ENCODE measurements at regions not wholly inside any gene's neighbourhood (a gene's known extent, or its start where the extent isn't known, plus 50 kb on each side); places are given as distances from the start of the nearest gene placed in this dataset.

GRCh38 chr3:151995091-151995490, 121.6 kb downstream of the SUCNR1 start:
- DNase-seq: no peak

DNA sequence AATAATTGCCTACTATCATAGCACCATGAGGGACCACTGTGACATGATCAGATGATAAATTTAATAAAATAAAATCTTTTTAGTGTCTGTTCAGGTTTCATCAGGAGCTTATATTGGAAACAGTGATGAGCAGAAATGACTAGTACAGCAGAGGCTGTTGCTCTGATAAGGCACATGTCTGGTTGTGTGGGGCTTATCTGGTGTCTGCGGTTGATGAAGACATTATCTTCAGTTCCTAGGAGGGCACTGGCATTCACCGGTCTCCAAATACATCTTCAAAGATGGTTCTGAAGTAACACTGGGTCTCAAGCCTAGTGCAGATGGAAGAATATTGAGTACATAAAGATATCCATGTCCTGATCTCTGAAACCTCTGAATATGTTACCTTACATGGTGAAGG, 125.3 kb downstream of the SUCNR1 start:
- no peak for DNase-seq

DNA sequence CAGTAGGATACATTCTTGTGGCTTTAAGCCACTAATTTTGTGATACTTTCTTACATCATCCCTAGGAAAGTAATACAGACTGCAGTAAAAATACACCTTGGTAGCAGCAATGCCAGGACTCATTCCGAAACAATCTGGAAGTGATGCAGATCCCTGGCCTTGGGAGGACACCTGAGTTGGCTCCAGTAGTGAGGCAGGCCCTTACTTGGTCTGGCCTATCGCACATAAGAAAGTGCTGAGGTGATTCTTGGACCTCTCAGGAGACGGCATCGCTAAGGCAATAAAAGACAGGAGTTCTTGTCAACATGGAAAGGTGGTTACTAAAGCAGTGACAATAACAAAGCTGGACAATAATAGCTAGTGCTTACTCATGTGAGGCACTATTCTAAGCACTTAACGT, 126.5 kb downstream of the SUCNR1 start:
- no peak for DNase-seq

DNA sequence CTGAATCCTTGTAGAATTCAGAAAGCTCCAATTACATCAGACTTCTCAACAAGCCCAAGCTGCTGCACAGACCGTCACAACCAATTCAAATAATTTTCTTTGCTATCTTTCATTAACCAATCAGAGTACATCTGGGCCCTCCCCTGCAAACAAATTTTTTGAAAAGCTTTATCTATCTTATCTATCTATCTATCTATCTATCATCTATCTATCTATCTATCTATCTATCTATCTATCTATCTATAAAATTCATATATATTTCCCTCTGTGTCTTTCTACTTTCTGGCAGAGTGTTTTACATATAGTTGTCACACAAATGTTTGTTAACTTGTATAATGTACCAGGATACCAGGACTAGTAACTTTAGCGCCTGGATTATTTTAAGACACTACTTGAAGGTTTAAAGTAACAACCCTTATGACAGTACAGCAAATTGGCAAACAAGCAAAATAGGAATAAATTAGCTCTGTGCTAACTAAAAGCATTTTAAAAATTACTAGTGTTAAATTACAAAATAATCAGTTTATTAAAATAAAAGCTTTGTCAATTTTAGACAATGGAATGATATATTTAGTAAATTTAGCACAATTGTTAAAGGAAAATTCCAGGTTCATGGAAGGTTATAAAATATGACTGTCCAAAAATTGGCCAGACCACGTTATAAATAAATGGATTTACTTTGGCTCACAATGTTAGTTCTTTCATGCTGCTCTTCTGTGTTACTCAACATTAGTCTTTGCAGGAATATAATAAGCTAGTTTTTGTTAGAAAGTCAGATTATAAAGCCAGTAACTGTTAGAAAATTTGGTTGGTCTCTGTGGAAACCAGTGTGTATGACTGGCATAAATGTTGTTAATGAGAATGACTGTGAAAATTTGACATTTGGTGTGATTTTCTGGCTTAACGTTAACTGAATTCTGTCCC, 138.6 kb downstream of the SUCNR1 start:
- DNase-seq: no peak

- DNase-seq: no peak
These were observed 146.1 kb downstream of the SUCNR1 start for GRCh38 chr3:152019508-152019907.

- DNase-seq: no peak
These were observed 148.6 kb downstream of the SUCNR1 start for GRCh38 chr3:152021951-152022461.

DNA sequence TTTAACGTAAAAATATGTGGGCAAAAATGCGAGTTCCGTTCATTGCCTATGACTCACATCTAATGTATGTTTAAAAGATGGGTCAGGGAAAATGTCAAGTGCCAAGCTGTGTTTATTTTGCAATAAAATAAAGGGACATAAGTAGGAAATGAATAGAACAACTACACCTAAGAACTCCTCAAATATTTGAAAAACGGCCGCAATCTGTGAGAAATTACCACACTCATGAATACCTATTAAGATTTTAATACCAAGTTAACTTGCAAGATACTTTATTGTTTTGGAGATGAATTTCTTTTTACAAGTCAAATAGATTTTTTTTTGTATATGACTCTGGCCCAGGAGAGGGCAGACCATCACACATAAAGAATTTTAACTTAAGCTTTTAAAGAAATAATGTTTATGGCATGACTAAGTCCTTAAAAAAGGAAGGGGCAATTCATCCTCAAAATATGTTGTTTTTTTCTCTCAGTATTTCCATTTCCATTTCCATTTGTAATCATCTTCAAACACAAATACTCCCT, 152.7 kb downstream of the SUCNR1 start:
- no peak for DNase-seq

GRCh38 chr3:152030320-152030719, 156.9 kb downstream of the SUCNR1 start:
- DNase-seq: no peak

DNA sequence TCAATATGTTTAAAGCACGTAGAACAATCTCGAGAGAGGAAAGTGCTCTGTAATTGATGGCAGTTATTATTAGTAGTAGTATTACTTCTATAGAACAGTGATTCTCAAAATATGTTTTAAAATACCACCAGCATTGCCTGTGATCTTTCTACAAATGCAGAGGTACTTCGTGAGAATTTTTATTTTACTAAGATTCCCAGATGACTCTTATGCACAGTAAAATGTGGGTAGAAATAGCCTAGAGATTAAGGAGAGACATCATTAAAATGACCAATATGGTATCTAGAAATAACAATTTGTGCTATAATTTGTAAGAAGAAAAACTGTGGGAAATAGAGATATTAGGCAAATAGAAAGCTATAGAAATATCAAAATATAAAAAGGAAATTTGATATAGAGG, 157.9 kb downstream of the SUCNR1 start:
- no peak for DNase-seq

- no peak for DNase-seq
These were observed 163.9 kb downstream of the SUCNR1 start for GRCh38 chr3:152037297-152037696.

DNA sequence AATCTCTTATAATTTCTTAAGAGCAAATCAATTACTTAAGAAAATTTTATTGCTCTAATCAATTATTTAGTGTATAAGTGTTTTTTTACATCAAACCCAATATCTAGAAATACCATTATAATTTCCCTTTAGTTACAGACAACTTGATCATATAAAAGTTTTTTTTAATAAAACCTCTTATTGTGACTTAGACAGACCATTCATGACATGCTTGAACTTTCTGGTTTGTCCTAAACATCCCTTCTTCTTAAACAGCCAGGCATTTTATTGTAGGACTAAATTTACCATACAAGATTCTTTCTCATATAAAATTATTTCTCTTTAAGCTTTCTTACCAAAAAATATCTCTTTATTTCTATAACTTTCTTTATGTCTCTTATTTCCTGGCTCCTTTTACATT, 164.5 kb downstream of the SUCNR1 start:
- DNase-seq: no peak

GRCh38 chr3:152038490-152038889, 165.0 kb downstream of the SUCNR1 start:
- DNase-seq: no peak

DNA sequence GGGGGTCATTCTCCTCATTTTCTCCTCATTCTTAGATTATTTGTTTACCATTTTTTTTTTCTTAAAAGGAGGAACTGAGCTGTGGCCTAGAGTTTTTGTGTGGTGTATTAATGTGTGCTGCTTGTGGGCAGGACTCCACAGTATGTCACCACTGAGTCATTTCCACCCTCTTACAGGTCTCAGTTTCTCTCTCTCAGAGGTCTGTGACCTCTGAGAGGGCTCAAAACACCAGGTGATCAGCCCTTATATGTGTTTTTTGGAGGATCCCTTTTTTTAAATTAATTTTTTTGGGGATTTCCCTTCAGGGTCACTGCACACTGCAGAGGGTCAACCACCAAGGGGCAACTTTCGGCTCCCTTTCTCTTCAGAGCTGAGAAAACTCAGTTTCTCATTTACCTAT, 166.4 kb downstream of the SUCNR1 start:
- DNase-seq: no peak

GRCh38 chr3:152040319-152040718, 166.9 kb downstream of the SUCNR1 start:
- no peak for DNase-seq

- no peak for DNase-seq
These were observed 170.2 kb downstream of the SUCNR1 start for GRCh38 chr3:152043620-152044019.

GRCh38 chr3:152046280-152046679, 172.8 kb downstream of the SUCNR1 start:
- no peak for DNase-seq

DNA sequence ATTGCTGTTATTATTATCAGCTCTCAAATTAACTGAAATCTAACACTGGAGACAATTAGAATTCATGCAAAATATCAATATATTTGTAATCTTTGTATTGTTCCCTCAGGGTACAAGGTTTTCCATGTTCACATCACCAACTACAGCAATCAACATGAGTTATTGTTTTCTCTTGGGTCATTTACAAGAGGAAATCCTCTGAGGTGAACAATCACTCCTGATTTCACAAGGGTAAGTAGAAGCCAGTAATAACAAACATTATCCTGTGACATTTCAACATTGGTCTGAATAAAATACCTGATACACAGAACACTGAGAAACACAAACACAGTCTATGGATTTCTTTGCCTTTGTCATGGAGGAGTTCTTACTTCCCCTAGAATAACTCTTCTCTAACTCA, 174.0 kb downstream of the SUCNR1 start:
- DNase-seq: no peak

- no peak for DNase-seq
These were observed 175.4 kb downstream of the SUCNR1 start for GRCh38 chr3:152048831-152049230.

DNA sequence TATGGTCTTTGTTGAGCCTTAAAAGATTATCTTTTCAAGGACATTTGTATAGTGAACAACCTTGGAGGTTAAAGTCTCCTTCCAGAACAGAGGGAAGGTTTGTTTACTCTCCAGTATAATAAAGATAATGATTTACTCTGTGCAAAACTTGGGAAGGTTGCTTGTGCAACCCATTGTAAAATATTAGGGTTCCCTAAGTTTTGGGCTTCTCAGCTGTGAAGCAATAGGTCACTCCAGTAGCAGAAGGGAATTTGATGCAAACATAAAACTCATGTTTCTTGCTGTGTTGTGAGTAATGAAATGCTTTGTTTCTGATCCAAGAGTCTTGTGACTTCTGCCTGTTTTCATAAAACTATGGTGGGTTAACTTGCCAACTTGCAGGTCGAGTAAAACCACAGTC, 177.5 kb downstream of the SUCNR1 start:
- DNase-seq: no peak

GRCh38 chr3:152051501-152052404, 178.3 kb downstream of the SUCNR1 start:
- no peak for DNase-seq

GRCh38 chr3:152053866-152054265, 180.4 kb downstream of the SUCNR1 start:
- DNase-seq: no peak

DNA sequence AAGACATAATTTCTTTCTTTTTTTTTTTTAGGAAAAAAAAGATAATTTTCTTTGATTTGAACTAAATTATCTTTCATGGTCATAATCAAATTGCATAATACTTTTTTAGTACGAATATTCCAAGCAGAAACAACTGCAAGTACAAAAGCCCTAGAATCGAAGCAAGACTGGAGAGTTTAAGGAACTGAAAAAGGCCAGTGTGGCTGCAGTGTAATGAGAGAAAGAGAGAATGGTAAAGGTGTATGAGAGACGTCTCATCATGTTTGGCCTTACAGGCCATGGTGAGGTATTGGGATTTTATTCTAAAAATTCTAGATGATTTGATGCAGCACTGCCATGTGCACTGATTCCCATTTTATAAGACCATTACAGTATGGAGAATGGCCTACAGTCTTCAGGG, 180.9 kb downstream of the SUCNR1 start:
- no peak for DNase-seq

DNA sequence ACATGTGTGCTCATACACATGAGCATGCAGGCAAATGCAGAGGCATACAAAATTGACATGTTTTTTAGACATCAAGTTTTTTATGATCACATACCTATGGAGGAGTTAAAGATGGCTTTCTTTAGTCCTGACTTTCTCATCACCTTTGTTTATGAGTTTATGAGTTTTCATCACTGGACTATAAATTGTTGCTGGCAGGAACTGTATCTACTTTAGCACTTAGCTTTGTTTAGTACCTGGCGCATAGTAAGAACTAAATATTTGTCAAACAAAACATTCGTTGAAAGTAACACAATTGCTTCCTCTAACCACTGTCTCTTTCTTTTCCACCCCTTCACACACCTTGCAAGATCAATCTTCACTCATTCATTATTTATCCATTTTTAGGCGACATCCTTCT, 182.6 kb downstream of the SUCNR1 start:
- DNase-seq: no peak

Data from NCI-H2171 treated with DMSO at 0.1 percent for 48 hours (cell line).